ENCODE measurements at regions not wholly inside any gene's neighbourhood (a gene's known extent, or its start where the extent isn't known, plus 50 kb on each side); places are given as distances from the start of the nearest gene placed in this dataset.

DNA sequence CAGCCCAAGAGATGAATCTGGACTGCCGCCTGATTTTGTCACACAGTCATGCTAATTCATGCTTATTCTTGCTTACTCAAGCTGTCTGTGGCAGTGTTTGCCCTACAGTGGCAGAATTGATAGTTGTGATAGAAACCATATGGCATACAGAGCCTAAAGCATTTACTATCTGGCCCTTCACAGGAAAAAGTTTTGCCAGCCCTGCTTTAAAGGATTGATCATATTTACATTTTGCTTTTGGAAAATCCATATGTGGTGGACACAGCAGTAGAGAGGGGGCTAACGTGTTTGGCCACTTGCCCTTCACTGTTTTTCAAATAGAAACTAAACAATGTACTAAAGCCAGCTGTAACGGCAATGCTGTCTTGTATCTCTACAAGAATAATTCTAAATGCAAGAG lies 974.0 kb upstream of the GHITM start:
- no peak for DNase-seq (ENCODE audit: low read depth in 2 of 2)

DNA sequence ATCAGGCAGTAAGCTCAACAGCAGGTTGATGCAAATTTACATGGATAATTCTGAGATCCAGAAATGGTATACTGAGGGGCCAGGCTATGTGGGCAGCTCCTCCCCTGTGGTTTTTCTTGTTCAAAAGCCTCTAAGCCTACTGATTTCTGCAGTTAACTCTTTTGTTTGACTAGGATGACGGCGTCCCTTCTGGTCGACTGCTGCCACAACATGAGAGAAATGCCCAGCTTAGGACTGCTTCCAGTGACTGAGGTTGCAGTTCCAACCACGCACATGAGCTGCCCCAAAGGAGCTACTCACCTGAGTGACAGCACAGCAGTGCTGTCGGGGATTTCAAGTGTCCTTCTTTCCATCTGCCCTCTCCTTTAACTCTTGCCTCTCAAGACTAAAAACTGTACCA lies 973.0 kb upstream of the GHITM start:
- DNase-seq (ENCODE audit: low read depth in 2 of 2): no peak

DNA sequence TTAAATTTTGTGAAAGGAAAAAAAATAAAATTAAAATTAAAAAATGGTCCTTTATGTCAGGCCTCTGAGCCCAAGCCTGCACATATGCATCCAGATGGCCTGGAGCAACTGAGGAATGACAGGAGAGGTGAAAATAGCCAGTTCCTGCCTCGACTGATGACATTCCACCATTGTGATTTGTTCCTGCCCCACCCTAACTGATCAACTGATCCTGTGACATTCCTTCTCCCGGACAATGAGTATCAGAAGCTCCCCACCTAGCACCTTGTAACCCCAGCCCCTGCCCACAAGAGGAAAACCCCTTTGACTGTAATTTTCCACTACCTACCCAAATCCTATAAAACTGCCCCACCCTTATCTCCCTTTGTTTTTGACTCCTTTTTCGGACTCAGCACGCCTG lies 972.2 kb upstream of the GHITM start:
- no peak for DNase-seq (ENCODE audit: low read depth in 2 of 2)

DNA sequence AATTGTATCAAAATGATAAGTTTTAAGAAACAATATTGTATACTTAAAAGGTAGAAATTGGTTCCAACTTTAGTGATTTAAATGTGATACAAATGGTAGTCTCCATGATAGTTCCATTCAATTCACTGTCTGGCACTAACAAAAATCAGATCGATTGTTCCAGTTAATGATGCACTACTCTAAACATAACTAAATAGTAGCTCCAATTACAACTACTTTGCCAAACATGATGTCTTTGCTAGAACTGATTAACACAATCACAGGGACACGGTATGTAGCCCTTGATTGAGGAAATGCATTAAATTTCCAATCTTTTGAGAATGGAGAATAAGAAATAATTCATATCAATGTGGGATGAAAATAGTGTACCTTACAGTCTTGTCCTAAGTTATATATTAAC lies 962.4 kb upstream of the GHITM start:
- no peak for DNase-seq (ENCODE audit: low read depth in 2 of 2)

DNA sequence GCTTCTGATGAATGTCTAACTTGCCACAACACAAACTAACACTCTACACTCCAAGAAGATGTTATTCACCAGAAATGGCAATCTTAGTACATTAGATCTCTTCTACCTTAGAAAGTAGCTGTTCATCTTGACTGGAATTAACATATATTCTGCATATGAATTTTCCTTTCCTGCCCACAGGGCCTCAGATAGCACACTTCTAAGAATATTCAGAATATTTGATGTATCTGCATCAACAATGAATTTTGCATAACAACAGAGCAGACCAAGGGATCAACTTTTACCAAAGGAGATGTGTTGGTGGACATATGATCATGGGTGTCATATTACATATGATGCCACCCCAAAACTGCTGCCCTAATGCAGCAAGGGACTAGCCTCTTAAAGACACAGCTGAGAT lies 960.8 kb upstream of the GHITM start:
- DNase-seq (ENCODE audit: low read depth in 2 of 2): no peak

DNA sequence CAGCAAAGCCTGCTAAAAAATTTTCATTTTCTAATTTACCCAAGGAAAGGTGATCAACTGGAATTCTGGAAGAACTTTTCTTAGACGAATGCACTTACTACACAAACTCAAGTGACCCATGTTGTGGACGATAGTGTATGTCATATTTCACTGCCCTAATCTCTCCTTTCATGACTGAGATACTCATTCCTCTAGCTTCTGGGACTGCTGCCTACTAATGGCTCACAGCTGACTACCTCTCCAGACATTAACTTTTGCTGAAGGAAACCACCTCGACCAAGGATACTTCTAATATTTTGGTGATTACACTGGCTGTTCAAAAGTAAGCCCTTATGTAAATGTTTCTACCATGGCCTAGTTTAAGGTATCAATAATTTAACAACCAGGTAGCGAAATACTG lies 959.9 kb upstream of the GHITM start:
- DNase-seq (ENCODE audit: low read depth in 2 of 2): no peak

DNA sequence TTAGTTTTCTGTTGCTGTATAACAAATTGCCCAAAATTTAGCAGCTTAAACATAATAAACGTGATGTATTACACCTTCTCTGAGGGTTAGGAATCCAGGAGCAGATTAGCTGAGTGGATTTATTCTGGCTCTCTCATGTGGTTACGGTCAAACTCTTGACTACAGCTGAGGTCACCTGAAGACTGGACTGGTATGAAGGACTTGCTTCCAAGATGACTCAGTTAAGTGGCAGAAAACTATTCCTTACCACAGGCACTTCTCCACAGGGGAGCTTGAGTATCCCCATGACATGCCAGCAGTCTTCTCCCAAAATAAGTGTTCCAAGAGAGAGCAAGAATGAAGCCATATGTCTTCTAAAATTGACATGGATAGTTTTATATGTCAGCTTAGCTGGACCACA lies 957.2 kb upstream of the GHITM start:
- DNase-seq (ENCODE audit: low read depth in 2 of 2): no peak

DNA sequence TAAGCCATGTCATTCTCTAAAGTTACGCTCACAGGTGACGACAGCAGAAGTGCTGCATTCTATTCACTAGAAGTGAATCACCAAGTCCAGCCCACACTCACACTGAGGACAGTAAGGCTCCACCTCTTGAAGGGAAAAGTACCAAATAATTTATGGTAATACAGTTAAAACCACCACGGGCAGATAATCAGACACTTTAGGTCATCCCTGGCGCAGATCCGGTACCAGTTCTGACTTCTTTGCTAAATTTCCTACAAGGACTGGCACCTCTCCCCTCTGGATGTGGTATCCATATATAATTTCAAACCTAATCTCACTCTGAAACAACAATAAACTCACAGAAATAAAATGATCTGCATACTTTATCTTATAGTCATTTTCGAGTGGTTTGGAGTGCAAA lies 954.7 kb upstream of the GHITM start:
- no peak for DNase-seq (ENCODE audit: low read depth in 2 of 2)

DNA sequence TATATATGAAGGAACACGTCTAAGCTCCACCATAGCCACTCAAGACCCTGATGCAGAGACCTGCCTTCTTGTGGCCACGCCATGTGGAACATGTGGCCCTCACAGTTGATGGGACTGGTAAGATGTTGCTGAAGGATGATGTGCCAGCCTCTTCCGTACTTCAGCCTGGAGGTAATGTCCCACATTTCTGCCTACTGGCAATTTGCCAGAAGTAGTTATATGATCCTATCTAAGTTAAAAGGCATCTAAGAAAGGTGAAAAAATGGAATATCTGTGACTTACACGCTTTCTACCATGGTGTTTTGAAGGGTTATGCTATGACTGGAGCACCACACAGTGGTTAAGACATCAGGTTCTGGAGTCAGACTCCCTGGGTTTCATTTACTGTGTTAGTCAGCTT lies 948.7 kb upstream of the GHITM start:
- no peak for DNase-seq (ENCODE audit: low read depth in 2 of 2)

DNA sequence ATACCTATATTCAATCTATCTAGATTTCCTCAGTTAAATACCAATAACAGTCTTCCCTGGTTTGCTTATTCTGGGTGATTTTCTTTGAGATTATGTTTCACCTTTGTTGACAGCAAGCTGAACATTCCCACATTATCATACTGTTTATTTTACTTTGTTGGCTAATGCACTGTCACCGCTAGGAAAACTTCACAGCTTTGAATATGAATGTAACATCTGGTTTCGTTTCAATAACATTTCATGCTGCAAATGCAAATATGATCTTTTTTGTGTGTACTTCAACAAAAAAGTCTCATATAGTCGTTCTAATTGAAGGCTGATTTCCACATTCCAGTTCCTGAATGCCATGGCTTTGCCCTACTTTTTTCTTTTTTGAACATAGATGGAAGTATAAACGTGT lies 946.3 kb upstream of the GHITM start:
- no peak for DNase-seq (ENCODE audit: low read depth in 2 of 2)

DNA sequence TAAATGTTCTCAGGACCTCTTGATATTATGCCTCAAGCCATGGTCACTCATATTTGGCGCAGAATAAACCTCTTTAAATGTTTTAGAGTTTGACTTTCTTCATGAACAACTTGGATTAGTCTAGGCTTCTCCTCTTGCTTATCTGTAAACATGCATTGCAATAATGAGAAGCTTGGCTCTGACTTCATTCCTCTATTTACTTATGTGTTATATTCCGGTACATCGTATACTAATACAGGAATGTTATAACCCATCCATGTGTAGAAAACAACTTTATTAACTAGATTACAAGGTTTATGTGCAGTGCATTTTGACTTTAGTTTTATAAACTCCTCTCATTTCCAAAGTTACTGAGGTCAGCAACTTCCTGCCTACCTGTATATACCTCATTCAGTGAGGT lies 944.3 kb upstream of the GHITM start:
- DNase-seq (ENCODE audit: low read depth in 2 of 2): no peak

DNA sequence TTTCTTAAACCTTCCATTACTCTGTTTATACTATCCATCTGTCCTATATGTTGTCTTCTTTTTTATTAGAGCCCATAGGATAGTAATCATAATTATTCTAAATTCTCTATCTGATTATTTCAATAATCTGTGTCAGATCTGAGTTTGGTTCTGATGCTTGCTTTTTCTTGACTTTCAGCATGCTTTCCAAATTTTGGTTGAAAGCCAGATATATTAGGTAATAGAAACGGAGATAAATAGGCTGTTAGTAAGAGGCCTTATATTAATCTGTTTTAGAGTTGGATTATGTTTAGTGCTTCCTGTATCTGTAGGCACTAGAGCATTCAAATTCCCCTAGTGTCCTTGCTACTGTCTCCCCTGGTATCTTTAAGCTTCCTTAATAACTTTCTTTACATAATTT lies 939.9 kb upstream of the GHITM start:
- no peak for DNase-seq (ENCODE audit: low read depth in 2 of 2)

DNA sequence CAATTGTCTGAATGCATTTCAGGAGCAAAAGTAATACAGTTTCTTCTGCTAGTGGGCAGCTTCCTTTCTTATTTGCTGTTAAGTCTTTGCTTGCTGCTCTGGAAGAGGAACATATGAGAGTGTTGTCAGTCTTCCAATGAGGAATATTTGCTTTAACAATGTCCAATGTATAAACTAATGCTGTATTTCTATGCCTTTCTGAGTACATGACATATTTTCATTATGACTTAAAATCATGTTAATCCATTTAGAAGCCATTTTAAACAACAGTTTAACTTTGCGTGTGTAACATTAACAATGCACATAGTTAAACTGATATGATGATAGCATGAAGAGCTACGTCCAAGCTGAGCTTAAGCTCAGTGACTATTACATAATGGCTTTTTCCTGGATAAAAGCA lies 933.4 kb upstream of the GHITM start:
- DNase-seq (ENCODE audit: low read depth in 2 of 2): no peak

DNA sequence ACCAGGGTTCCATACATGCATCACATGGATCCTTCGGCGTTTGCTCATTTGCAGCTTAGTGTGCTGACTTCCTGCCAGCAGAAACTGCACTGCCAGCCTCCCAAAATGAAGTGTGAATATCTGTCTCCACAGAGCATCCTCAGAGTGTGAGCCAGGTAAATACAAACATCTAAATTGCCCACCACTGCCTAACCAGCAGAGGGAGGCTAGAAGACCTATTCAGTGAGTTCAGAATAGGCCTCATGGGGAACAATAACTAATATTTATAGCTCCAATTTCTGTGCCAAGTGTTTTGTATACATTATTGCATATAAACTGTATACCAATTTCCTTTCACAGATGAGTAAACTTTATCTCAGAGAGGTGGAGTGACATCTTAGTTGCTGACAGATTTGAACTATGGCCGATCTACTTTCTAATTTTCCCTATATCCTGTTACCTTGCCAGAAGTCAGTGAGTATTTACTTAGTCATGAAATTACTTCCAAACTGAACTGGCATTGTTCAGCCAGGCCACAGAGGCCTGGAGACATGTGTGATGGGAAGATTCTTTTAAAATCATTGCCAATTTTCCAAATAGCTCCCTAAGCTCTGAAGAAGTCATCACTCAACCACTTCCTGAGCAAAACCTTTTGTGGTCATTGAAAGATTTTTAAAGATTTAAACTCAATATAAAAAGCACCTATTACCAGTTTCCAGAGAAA lies 926.5 kb upstream of the GHITM start:
- DNase-seq (ENCODE audit: low read depth in 2 of 2): no peak

DNA sequence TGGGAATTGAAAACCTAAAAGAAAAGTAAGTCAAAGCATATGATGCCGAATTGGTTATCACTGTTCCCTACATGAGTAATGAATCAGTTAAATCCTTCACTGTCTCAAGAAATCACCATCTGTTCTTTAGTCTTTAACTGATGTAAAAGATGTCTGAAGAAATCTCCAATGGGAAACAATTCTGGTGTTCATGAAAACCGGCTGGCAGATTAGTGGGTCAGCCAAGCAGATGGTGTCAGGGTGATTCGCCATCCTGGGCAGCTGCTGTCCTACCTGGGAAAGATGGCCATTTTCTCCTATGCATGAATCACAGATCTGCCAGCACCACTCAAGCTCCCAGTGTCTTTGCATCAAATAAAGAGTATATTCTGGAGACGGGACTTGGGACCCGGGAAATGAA lies 925.2 kb upstream of the GHITM start:
- no peak for DNase-seq (ENCODE audit: low read depth in 2 of 2)

DNA sequence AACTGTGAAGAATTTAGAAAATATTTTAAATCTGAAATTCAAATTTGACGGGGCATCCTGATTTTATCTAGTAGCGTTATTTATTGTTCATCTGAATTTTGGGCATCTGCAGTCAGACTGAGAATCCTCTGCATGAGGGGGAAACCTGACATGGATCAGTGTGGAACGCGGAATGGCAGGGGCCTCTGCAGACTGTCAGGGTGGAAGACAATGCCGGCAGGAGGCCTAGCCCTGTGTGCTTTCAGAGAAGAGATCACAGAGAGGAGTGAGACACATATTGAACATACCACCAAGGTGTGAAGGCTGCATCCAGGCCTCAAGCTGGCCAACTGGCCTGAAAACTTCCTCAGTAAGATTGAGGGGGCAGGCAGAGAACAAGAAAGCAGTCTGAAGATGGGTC lies 921.1 kb upstream of the GHITM start:
- DNase-seq (ENCODE audit: low read depth in 2 of 2): no peak

DNA sequence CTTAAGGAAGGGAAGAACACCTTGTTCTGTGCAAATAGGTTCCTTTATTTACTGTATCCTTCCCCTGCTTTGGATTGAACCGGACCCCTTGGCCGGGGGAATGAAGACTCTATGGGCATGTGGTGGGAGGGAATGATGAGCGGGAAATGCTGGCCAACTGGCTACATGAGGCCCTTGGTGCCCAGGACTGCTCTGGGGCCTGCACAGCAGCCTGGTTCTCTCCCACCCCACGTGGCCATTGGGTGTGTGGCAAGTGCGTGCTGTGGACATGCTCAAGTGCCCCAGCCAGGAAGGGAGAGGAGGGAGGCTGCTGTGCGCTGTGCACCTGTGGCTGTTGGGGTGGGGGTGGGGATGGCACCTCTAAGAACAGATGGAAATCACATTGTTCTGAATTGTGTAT lies 917.0 kb upstream of the GHITM start:
- no peak for DNase-seq (ENCODE audit: low read depth in 2 of 2)

DNA sequence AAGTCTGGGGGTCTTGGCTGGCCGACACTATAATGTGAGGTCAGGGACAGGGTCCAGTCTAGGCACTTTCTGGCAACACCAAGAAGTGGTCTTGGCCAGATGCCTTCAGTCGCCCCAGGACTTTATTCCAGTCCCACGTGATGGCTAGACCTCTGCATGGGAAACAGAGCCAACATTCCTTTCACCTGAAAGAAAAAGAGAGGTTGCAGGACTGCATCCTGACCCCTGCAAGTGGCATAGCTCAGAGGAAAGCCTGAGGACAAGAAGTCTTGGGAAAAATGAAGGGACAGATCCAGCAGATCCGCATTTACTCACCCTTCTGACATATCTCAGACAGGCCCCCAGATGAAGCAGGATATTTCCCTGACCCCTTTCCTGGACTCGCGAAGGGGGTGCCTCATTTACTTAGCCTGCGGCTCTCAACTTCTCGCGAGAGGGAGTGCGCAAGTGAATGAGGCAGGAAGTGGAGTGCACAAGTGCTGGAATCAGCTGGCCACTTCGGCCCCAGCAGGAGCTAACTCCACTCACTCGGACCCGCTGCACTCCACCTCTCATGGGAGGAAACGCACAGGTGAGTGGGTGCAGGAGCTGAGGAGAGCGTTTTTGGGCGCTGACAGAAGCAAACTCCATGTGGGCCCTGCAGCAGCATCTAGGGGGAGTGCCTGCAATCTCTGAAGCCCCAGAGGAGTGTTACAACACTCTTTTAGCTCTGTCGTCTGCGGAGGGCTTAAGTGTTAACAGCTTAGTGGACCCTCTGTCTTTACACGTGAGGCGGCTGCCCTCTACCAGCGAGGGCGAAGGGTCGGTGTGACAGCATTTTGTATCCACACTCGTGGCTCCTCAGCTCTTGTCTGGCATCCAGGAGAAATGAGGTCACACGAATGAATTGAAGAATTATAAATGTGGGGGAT lies 916.2 kb upstream of the GHITM start:
- DNase-seq (ENCODE audit: low read depth in 2 of 2): no peak

DNA sequence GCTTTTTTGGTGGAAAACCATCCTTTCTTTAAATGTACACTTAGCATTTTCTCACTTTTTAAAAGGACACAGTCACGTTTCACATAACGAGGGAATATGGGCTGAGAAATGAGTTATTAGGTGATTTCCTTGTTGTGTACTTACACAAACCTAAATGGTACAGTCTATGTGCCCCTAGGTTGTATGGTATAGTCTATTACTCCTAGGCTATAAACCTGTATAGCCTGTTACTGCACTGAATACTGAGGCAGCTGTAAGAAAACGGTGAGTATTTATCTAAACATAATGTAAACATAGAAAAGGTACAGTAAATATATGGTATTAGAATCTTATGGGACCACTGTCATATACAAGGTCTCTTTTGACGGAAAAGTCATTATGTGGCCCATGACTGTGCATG lies 913.5 kb upstream of the GHITM start:
- no peak for DNase-seq (ENCODE audit: low read depth in 2 of 2)

DNA sequence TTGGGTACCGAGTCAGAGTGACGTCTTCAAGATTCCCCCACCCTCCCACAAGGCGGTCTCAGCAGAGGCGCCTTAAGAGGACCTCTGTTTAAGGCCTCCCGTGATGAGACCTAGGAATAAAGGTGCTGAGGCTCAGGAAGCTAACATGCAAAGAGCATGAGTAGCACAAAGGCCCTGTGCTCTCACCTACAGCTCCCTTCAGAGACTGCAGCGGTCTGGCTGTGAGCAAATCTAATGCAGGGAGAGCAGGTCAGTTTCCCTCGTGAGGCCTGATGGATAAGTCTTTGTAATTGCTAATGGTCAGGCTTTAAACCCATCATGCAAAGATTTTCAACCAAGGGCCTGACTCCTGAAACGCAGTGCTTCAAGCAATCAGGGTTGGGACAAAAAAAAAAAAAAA lies 909.3 kb upstream of the GHITM start:
- DNase-seq (ENCODE audit: low read depth in 2 of 2): no peak

DNA sequence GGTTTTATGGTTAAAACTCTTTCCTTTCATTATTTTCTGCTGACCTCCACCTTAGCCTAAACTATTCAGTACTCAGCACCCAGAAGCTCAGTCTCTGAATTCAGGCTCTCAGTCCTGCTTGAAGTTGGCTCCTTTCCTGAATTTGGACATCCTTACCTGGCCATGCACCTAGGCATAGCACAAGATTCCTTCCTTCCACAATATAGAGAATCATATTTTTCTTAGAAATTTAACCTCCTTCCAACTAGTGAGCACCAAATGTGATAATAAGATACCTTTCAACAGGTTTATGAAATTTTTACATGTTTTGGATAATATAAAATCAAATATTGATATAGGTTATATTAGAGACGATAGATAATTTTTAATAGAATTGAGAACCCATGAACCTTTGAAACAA lies 905.6 kb upstream of the GHITM start:
- no peak for DNase-seq (ENCODE audit: low read depth in 2 of 2)

DNA sequence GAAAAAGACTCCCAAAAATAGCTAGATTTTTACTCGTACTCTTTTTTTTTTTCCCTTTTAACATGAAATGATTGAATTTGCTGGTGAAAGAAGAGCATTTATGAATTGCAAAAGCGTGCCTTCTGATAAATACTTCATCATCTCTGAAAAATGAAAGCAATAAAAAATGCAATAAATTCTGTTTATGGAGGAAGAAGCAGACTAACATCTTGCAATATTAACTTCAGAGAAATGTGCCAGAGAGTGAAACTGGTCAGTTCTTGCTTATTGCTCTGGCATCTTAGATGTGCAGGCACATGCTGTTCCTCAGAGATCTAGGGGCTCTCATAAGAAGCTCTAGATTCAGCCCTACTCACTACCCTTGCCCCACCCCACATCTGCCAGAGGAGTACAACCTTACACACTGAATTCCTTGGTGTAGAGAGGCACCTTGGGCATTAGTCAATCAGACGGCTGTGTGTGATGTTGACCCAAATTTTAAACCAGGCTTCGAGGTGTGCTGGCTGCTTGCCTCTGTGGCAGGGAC lies 891.1 kb upstream of the GHITM start:
- DNase-seq (ENCODE audit: low read depth in 2 of 2): no peak

DNA sequence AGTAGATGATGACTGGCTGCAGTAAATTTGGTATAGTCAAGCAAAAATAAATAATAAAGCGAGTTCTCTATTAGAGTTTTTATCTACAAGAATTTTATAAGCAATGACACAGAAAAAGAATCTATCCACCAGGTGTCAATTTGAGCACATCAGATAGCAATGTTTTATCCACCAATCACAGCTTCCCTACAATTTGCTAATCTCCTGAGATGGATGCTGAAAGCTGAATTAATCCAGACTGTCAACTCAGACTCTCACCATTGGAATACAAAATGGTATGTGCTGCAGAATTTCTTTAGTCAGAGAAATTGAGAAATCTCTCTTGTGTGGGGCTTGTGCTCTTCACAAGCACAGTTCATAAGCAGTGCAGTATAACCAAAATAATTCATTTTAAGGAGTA lies 888.9 kb upstream of the GHITM start:
- DNase-seq (ENCODE audit: low read depth in 2 of 2): no peak
